WTC11 (cell line): ENCODE measurements at regions not wholly inside any gene's neighbourhood (a gene's known extent, or its start where the extent isn't known, plus 50 kb on each side); places are given as distances from the start of the nearest gene placed in this dataset.

ENCODE experiments used
- ATAC-seq: fragments of 200-7000 bp; cut with Tn5 transposase; 2 replicates; pipeline ENCODE4 v1.10.0; 2021; ENCODE audit warnings: mild to moderate bottlenecking, moderate library complexity
- CTCF ChIA-PET: fragments of 300-600 bp; sonication (Branson Sonifier 250); formaldehyde crosslinking; loops from one replicate; lab custom pipeline; 2021; ENCODE audit warnings: antibody characterized with exemption; lab: Charles Lee
- POLR2A ChIA-PET: fragments of 350-600 bp; sonication (Branson Sonifier 250); formaldehyde crosslinking; loops from one replicate; lab custom pipeline; 2021; ENCODE audit warnings: antibody characterized with exemption; lab: Charles Lee
- DNase-seq: peaks from one replicate; pipeline ENCODE4 v3.0.0; 2021; ENCODE audit warnings: low spot score
- H3K27ac Mint-ChIP-seq: 2 replicates; pipeline ENCODE4 v1.8.0; 2021; ENCODE audit warnings: mixed read lengths
- H3K27me3 Mint-ChIP-seq: 2 replicates; pipeline ENCODE4 v1.8.0; 2021; ENCODE audit warnings: low read depth, mild to moderate bottlenecking, moderate library complexity, mixed read lengths
- H3K36me3 Mint-ChIP-seq: 2 replicates; pipeline ENCODE4 v1.8.0; 2021; ENCODE audit warnings: mixed read lengths
- H3K4me1 Mint-ChIP-seq: 2 replicates; pipeline ENCODE4 v1.8.0; 2022; ENCODE audit warnings: mixed read lengths
- H3K4me3 Mint-ChIP-seq: 2 replicates; pipeline ENCODE4 v1.8.0; 2021; ENCODE audit warnings: mild to moderate bottlenecking, moderate library complexity, mixed read lengths
- H3K9me3 Mint-ChIP-seq: 2 replicates; pipeline ENCODE4 v1.8.0; 2021; ENCODE audit warnings: mixed read lengths
- ATF3 ChIP-seq: sonication (generic); formaldehyde crosslinking; conservative IDR thresholded peaks from 2 replicates; pipeline ENCODE4 v1.8.1; 2022; ENCODE audit warnings: mild to moderate bottlenecking, missing genetic modification reagents
- CDX4 ChIP-seq: fragments of 250-450 bp; sonication (Bioruptor Pico); IDR thresholded peaks from 2 replicates; pipeline ENCODE4 v1.9.0; 2021; ENCODE audit warnings: moderate library complexity, mild to moderate bottlenecking, inconsistent platforms, borderline replicate concordance
- CTCF ChIP-seq: fragments of 200-600 bp; IDR thresholded peaks from 2 replicates; pipeline ENCODE4 v1.8.0; 2022; ENCODE audit warnings: antibody characterized with exemption
- ELF4 ChIP-seq: sonication (generic); formaldehyde crosslinking; IDR thresholded peaks from 2 replicates; pipeline ENCODE4 v1.8.1; 2022; ENCODE audit warnings: low read depth, mild to moderate bottlenecking, moderate library complexity, missing genetic modification reagents
- FOXP1 ChIP-seq: sonication (generic); formaldehyde crosslinking; IDR thresholded peaks from 2 replicates; pipeline ENCODE4 v1.8.0; 2022; ENCODE audit warnings: missing genetic modification reagents, mild to moderate bottlenecking, moderate library complexity, borderline replicate concordance
- JAZF1 ChIP-seq: fragments of 250-450 bp; sonication (Bioruptor Pico); IDR thresholded peaks from 2 replicates; pipeline ENCODE4 v1.9.0; 2021; ENCODE audit warnings: moderate library complexity, mild to moderate bottlenecking, inconsistent platforms
- JUN ChIP-seq: sonication (generic); formaldehyde crosslinking; IDR thresholded peaks from 2 replicates; pipeline ENCODE4 v1.8.0; 2023; ENCODE audit warnings: mild to moderate bottlenecking, missing genetic modification reagents
- MXD4 ChIP-seq: fragments of 250-450 bp; sonication (Bioruptor Pico); IDR thresholded peaks from 2 replicates; pipeline ENCODE4 v1.8.0; 2021; ENCODE audit warnings: mild to moderate bottlenecking, moderate library complexity, borderline replicate concordance
- MYBL2 ChIP-seq: sonication (generic); formaldehyde crosslinking; IDR thresholded peaks from 2 replicates; pipeline ENCODE4 v1.8.1; 2023; ENCODE audit warnings: mild to moderate bottlenecking, moderate library complexity, missing genetic modification reagents
- NR1H2 ChIP-seq: sonication (generic); formaldehyde crosslinking; IDR thresholded peaks from 2 replicates; pipeline ENCODE4 v1.9.0; 2021; ENCODE audit warnings: mild to moderate bottlenecking, moderate library complexity, missing genetic modification reagents
- SOX15 ChIP-seq: fragments of 250-450 bp; sonication (Bioruptor Pico); IDR thresholded peaks from 2 replicates; pipeline ENCODE4 v1.9.0; 2021; ENCODE audit warnings: mild to moderate bottlenecking
- TCF7 ChIP-seq: sonication (generic); formaldehyde crosslinking; IDR thresholded peaks from 2 replicates; pipeline ENCODE4 v1.8.0; 2022; ENCODE audit warnings: mild to moderate bottlenecking, low read depth, missing genetic modification reagents, moderate library complexity
- TP53 ChIP-seq: sonication (generic); formaldehyde crosslinking; IDR thresholded peaks from 2 replicates; pipeline ENCODE4 v1.8.1; 2023; ENCODE audit warnings: mild to moderate bottlenecking, missing genetic modification reagents
- ZMAT4 ChIP-seq: fragments of 250-450 bp; sonication (Bioruptor Pico); IDR thresholded peaks from 2 replicates; pipeline ENCODE4 v1.9.0; 2021; ENCODE audit warnings: mild to moderate bottlenecking
- ZNF138 ChIP-seq: sonication (generic); formaldehyde crosslinking; conservative IDR thresholded peaks from 2 replicates; pipeline ENCODE4 v1.8.1; 2022; ENCODE audit warnings: mild to moderate bottlenecking, moderate library complexity, missing genetic modification reagents
- ZNF263 ChIP-seq: sonication (generic); formaldehyde crosslinking; IDR thresholded peaks from 2 replicates; pipeline ENCODE4 v1.8.1; 2022; ENCODE audit warnings: low read depth, mild to moderate bottlenecking, moderate library complexity, missing genetic modification reagents
- ZNF416 ChIP-seq: fragments of 250-450 bp; sonication (Bioruptor Pico); IDR thresholded peaks from 2 replicates; pipeline ENCODE4 v1.9.0; 2021; ENCODE audit warnings: mild to moderate bottlenecking, inconsistent platforms
- ZNF423 ChIP-seq: fragments of 250-450 bp; sonication (Bioruptor Pico); IDR thresholded peaks from 2 replicates; pipeline ENCODE4 v2.1.2; 2022; ENCODE audit warnings: mild to moderate bottlenecking, moderate library complexity
- ZNF425 ChIP-seq: fragments of 250-450 bp; sonication (Bioruptor Pico); conservative IDR thresholded peaks from 2 replicates; pipeline ENCODE4 v1.9.0; 2021; ENCODE audit warnings: mild to moderate bottlenecking
- ZNF532 ChIP-seq: fragments of 250-450 bp; sonication (Bioruptor Pico); IDR thresholded peaks from 2 replicates; pipeline ENCODE4 v1.9.0; 2021; ENCODE audit warnings: mild to moderate bottlenecking, borderline replicate concordance

GRCh38 chr21:15457965-15458364, 271.8 kb upstream of the USP25 start:
- Mint-ChIP-seq H3K27me3 (no peaks in the 10 kb centered on the region), H3K4me3 (no peak overlapping the region), H3K9me3 (peaks cover 10% of the 10 kb centered on the region; the same call in 1 of the 2 replicates), H3K27ac (no peak overlapping the region), H3K36me3 (no peaks in the 10 kb centered on the region), H3K4me1 (peaks cover 16% of the 10 kb centered on the region)
- ATAC-seq (no peak), DNase-seq (no peak)
- ChIA-PET CTCF (no interaction called here), POLR2A (no interaction called here)
- TF ChIP-seq ZNF425 (CRISPR knock-in tag), result no peak
- no peak for TF ChIP-seq ZNF532 (CRISPR knock-in tag)
- no peak for TF ChIP-seq FOXP1 (CRISPR knock-in tag)
- no peak for TF ChIP-seq NR1H2
- no peak for TF ChIP-seq ZNF138 (CRISPR knock-in tag)
- no peak for TF ChIP-seq CDX4 (CRISPR knock-in tag)
- TF ChIP-seq SOX15 (CRISPR knock-in tag), result no peak
- TF ChIP-seq TCF7 (CRISPR knock-in tag), result no peak
- TF ChIP-seq CTCF, result no peak
- TF ChIP-seq ZNF423, result no peak
- no peak for TF ChIP-seq JUN (CRISPR knock-in tag)
- no peak for TF ChIP-seq JAZF1 (CRISPR knock-in tag)
- no peak for TF ChIP-seq TP53 (CRISPR knock-in tag)
- no peak for TF ChIP-seq MXD4 (CRISPR knock-in tag)
- no peak for TF ChIP-seq ZNF263
- TF ChIP-seq MYBL2 (CRISPR knock-in tag), result no peak
- no peak for TF ChIP-seq ATF3
- TF ChIP-seq ZNF416 (CRISPR knock-in tag), result no peak
- no peak for TF ChIP-seq ZMAT4 (CRISPR knock-in tag)
- TF ChIP-seq ELF4, result no peak
